A549 (cell line): ENCODE measurements at regions not wholly inside any gene's neighbourhood (a gene's known extent, or its start where the extent isn't known, plus 50 kb on each side); places are given as distances from the start of the nearest gene placed in this dataset.

Source experiments
- ATAC-seq, 2 experiments: fragments of 200-7000 bp in 1 of 2; fragments of >200 bp in 1 of 2; cut with Nextera tagmentation in 1 of 2; cut with Tn5 transposase in 1 of 2; 3 replicates each; pipeline versions ENCODE4 v1.8.0 to v1.9.1; 2018 to 2020; ENCODE audit warnings: mild to moderate bottlenecking in 1 of 2, moderate library complexity in 1 of 2
- CTCF ChIA-PET: fragments of 300-600 bp; sonication (Branson Sonifier 250); formaldehyde crosslinking; extraction: SDS; loops from one replicate; lab custom pipeline; 2021; ENCODE audit warnings: antibody characterized with exemption, inconsistent platforms; lab: Yijun Ruan, JAX
- POLR2A ChIA-PET: fragments of 350-600 bp; formaldehyde crosslinking; extraction: SDS; loops from one replicate; lab custom pipeline; 2021; ENCODE audit warnings: antibody characterized with exemption, inconsistent platforms; lab: Yijun Ruan, JAX
- DNase-seq, 2 experiments: peaks; one replicate each; pipeline versions ENCODE4 v3.0.0 to v3.0.0-alpha.2; 2011 to 2016; ENCODE audit warnings: low read depth in 1 of 2, low spot score in 1 of 2
- FAIRE-seq: peaks from 2 replicates; lab custom pipeline; 2011; peaks lifted over from hg19 to GRCh38; lab: Jason Lieb, UNC
- H3K27ac ChIP-seq, 2 experiments: fragments of >200 bp; sonication (Bioruptor Twin); formaldehyde crosslinking; 3 replicates each; pipeline ENCODE4 v1.5.1; 2016 to 2017
- H3K4me1 ChIP-seq: fragments of >200 bp; sonication (Bioruptor Twin); formaldehyde crosslinking; 3 replicates; pipeline ENCODE4 v1.6.1; 2016
- H3K4me2 ChIP-seq: fragments of >200 bp; sonication (Bioruptor Twin); formaldehyde crosslinking; 3 replicates; pipeline ENCODE4 v1.6.1; 2016
- H3K4me3 ChIP-seq: fragments of >200 bp; sonication (Bioruptor Twin); formaldehyde crosslinking; 3 replicates; pipeline ENCODE4 v1.5.1; 2016
- H3K9me3 ChIP-seq: fragments of >200 bp; sonication (Bioruptor Twin); formaldehyde crosslinking; 3 replicates; pipeline ENCODE4 v1.6.1; 2016
- BHLHE40 ChIP-seq: IDR thresholded peaks from 2 replicates; pipeline ENCODE4 v1.6.1; 2012; ENCODE audit warnings: low read depth, low read length, inconsistent platforms
- CHD2 ChIP-seq: fragments of 150-350 bp; IDR thresholded peaks from 2 replicates; pipeline ENCODE4 v1.6.1; 2014; ENCODE audit warnings: low read length; ENCODE audit not compliant: partially characterized antibody
- CHD4 ChIP-seq: fragments of 200-600 bp; sonication (generic); IDR thresholded peaks from 2 replicates; pipeline ENCODE4 v1.6.1; 2016; ENCODE audit warnings: antibody characterized with exemption, mild to moderate bottlenecking, borderline replicate concordance
- E2F6 ChIP-seq: IDR thresholded peaks from 2 replicates; pipeline ENCODE4 v1.6.1; 2012; ENCODE audit warnings: low read depth, borderline replicate concordance
- EHF ChIP-seq: fragments of 250-450 bp; sonication (Bioruptor Pico); IDR thresholded peaks from 2 replicates; pipeline ENCODE4 v1.5.0; 2020; ENCODE audit warnings: mild to moderate bottlenecking
- EHMT2 ChIP-seq: fragments of 200-600 bp; sonication (generic); IDR thresholded peaks from 2 replicates; pipeline ENCODE4 v1.6.1; 2016; ENCODE audit warnings: antibody characterized with exemption, low read depth, mild to moderate bottlenecking, moderate library complexity
- ESRRA ChIP-seq: fragments of 150-350 bp; IDR thresholded peaks from 2 replicates; pipeline ENCODE4 v1.6.1; 2014; ENCODE audit warnings: mild to moderate bottlenecking, low read length, borderline replicate concordance
- FOSB ChIP-seq: fragments of 250-450 bp; sonication (Bioruptor Pico); IDR thresholded peaks from 2 replicates; pipeline ENCODE4 v1.5.0; 2020; ENCODE audit warnings: mild to moderate bottlenecking, moderate library complexity
- HDAC2 ChIP-seq: fragments of 200-600 bp; sonication (generic); IDR thresholded peaks from 2 replicates; pipeline ENCODE4 v1.6.1; 2016
- HOXA7 ChIP-seq: fragments of 250-450 bp; sonication (Bioruptor Pico); IDR thresholded peaks from 2 replicates; pipeline ENCODE4 v1.5.0; 2020; ENCODE audit warnings: mild to moderate bottlenecking, moderate library complexity
- HOXB13 ChIP-seq: fragments of 250-450 bp; sonication (Bioruptor Pico); IDR thresholded peaks from 2 replicates; pipeline ENCODE4 v1.5.0; 2020; ENCODE audit warnings: low read depth, mild to moderate bottlenecking, moderate library complexity
- HOXB5 ChIP-seq: fragments of 250-450 bp; sonication (Bioruptor Pico); IDR thresholded peaks from 2 replicates; pipeline ENCODE4 v1.5.0; 2020; ENCODE audit warnings: mild to moderate bottlenecking, moderate library complexity
- JUN ChIP-seq, 2 experiments: fragments of >200 bp; sonication (Bioruptor Twin); formaldehyde crosslinking; IDR thresholded peaks; 2 replicates in 1 of 2; 3 replicates in 1 of 2; pipeline ENCODE4 v1.6.1; 2016 to 2017
- JUNB ChIP-seq: fragments of >200 bp; sonication (Bioruptor Twin); formaldehyde crosslinking; IDR thresholded peaks from 2 replicates; pipeline ENCODE4 v1.6.1; 2016
- KDM1A ChIP-seq: fragments of 200-600 bp; sonication (generic); IDR thresholded peaks from 2 replicates; pipeline ENCODE4 v1.6.1; 2016; ENCODE audit warnings: low read depth, mild to moderate bottlenecking
- MAX ChIP-seq: IDR thresholded peaks from 2 replicates; pipeline ENCODE4 v1.6.1; 2012
- NFE2L2 ChIP-seq: fragments of 150-350 bp; conservative IDR thresholded peaks from 2 replicates; pipeline ENCODE4 v1.6.1; 2014; ENCODE audit warnings: low read length
- NPAS2 ChIP-seq: fragments of 250-450 bp; sonication (Bioruptor Pico); IDR thresholded peaks from 2 replicates; pipeline ENCODE4 v1.8.0; 2022; ENCODE audit warnings: mild to moderate bottlenecking, moderate library complexity, borderline replicate concordance
- NR3C1 ChIP-seq: fragments of >200 bp; sonication (Bioruptor Twin); formaldehyde crosslinking; IDR thresholded peaks from 3 replicates; pipeline ENCODE4 v1.6.1; 2017
- PHF8 ChIP-seq: fragments of 200-600 bp; sonication (generic); IDR thresholded peaks from 2 replicates; pipeline ENCODE4 v1.6.1; 2016; ENCODE audit warnings: low read depth, mild to moderate bottlenecking, antibody characterized with exemption, moderate library complexity, borderline replicate concordance
- POLR2AphosphoS2 ChIP-seq: conservative IDR thresholded peaks from 2 replicates; pipeline ENCODE4 v1.6.1; 2012; ENCODE audit warnings: low read length, improper control_type of control experiment, inconsistent platforms
- RARB ChIP-seq: fragments of 250-450 bp; sonication (Bioruptor Pico); IDR thresholded peaks from 2 replicates; pipeline ENCODE4 v1.8.0; 2021; ENCODE audit warnings: mild to moderate bottlenecking, moderate library complexity
- RCOR1 ChIP-seq: fragments of 150-350 bp; IDR thresholded peaks from 2 replicates; pipeline ENCODE4 v1.6.1; 2014; ENCODE audit warnings: antibody characterized with exemption, low read length, low read depth
- RNF2 ChIP-seq: fragments of 200-600 bp; sonication (generic); IDR thresholded peaks from 2 replicates; pipeline ENCODE4 v1.6.1; 2016; ENCODE audit warnings: low read depth, mild to moderate bottlenecking, antibody characterized with exemption, moderate library complexity, borderline replicate concordance
- TFCP2L1 ChIP-seq: fragments of 250-450 bp; sonication (Bioruptor Pico); IDR thresholded peaks from 2 replicates; pipeline ENCODE4 v1.5.0; 2021; ENCODE audit warnings: mild to moderate bottlenecking
- TP53 ChIP-seq: fragments of 250-450 bp; sonication (Bioruptor Pico); IDR thresholded peaks from 2 replicates; pipeline ENCODE4 v1.5.0; 2021; ENCODE audit warnings: mild to moderate bottlenecking, moderate library complexity
- USF2 ChIP-seq: fragments of 450-650 bp; IDR thresholded peaks from 2 replicates; pipeline ENCODE4 v1.6.1; 2014; ENCODE audit warnings: antibody characterized with exemption
- ZC3H11A ChIP-seq: fragments of 450-650 bp; IDR thresholded peaks from 2 replicates; pipeline ENCODE4 v1.6.1; 2014; ENCODE audit warnings: antibody characterized with exemption, mild to moderate bottlenecking
- ZSCAN20 ChIP-seq: fragments of 250-450 bp; sonication (Bioruptor Pico); IDR thresholded peaks from 2 replicates; pipeline ENCODE4 v1.8.0; 2022; ENCODE audit warnings: mild to moderate bottlenecking, moderate library complexity
- WGBS: methylation state at CpG from one replicate; pipeline ENCODE4 v1.1.6; 2017; ENCODE audit errors: missing lambda C conversion rate; 5-methylcytosine and 5-hydroxymethylcytosine counted together
- TF ChIP-seq, protein P1 (sequence below): fragments of >200 bp; sonication (Bioruptor Twin); formaldehyde crosslinking; IDR thresholded peaks from 3 replicates; pipeline ENCODE4 v1.6.1; 2016
- TF ChIP-seq, protein P2 (sequence below): IDR thresholded peaks from 2 replicates; pipeline ENCODE4 v1.6.1; 2012
- TF ChIP-seq, protein P3 (sequence below): fragments of 200-600 bp; sonication (generic); IDR thresholded peaks from 2 replicates; pipeline ENCODE4 v1.6.1; 2016; ENCODE audit warnings: antibody characterized with exemption, mild to moderate bottlenecking, moderate library complexity

DNA sequence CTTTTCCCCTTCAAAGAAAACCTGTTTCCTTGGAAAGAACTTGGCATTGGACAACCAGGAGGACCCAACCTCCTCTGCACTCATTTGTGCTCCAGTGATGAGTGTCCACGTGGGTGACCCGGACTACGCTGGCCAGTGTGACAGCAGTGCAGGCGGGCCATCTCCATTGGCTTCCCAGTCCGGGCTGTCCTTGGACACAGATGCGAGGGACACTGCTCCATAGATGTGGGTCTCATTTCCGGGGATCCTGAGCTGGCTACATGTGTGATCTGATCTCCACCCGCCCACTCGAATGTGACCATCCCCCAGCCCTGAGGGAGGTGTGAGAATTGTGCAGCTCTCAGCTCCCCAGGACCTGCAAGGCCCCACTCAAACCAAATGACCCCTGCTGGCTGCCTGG is 836.6 kb upstream of the TMEM132C start:
- H3K9me3 ChIP-seq, result no peaks in the 10 kb centered on the region

DNA sequence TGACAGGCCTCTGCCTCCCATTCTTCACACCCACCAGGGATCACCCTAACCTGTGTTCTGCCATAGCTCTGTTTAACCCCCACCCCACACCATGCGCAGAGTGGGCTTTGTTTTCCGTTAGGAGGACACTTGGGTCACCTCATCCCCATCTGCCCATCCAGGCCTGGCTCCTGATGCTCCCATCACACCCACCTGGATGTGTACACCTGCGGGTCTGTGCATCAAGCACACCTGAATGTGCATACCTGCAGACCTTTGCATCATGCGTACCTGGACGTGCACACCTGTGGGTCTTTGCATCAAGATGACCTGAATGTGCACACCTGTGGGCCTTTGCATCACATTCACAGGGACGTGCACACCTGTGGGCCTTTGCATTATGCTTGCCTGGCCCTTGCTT is 835.8 kb upstream of the TMEM132C start:
- CTCF ChIA-PET, result no interaction called here
- Histone ChIP-seq H3K4me3 (no peak overlapping the region), H3K4me1 (no peaks in the 10 kb centered on the region), H3K9me3 (no peaks in the 10 kb centered on the region), H3K27ac (no peak overlapping the region), H3K4me2 (no peak overlapping the region)
- POLR2A ChIA-PET, result no interaction called here
- ATAC-seq, result no peak
- DNase-seq, result no peak
- FAIRE-seq, result no peak
- 17% methylated on average over 6 of the region's 6 CpGs for WGBS
- TF ChIP-seq, protein P1, sequence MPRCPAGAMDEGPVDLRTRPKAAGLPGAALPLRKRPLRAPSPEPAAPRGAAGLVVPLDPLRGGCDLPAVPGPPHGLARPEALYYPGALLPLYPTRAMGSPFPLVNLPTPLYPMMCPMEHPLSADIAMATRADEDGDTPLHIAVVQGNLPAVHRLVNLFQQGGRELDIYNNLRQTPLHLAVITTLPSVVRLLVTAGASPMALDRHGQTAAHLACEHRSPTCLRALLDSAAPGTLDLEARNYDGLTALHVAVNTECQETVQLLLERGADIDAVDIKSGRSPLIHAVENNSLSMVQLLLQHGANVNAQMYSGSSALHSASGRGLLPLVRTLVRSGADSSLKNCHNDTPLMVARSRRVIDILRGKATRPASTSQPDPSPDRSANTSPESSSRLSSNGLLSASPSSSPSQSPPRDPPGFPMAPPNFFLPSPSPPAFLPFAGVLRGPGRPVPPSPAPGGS, result no peak
- TF ChIP-seq, protein P2, sequence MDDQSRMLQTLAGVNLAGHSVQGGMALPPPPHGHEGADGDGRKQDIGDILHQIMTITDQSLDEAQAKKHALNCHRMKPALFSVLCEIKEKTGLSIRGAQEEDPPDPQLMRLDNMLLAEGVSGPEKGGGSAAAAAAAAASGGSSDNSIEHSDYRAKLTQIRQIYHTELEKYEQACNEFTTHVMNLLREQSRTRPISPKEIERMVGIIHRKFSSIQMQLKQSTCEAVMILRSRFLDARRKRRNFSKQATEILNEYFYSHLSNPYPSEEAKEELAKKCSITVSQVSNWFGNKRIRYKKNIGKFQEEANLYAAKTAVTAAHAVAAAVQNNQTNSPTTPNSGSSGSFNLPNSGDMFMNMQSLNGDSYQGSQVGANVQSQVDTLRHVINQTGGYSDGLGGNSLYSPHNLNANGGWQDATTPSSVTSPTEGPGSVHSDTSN, result no peak
- TF ChIP-seq TFCP2L1 (CRISPR knock-in tag) (no peak), HOXA7 (CRISPR knock-in tag) (no peak), EHMT2 (no peak), RCOR1 (no peak), HDAC2 (no peak), PHF8 (no peak), JUN (IDR thresholded peaks at IDR 0.05) (no peak), NFE2L2 (no peak), CHD2 (no peak), KDM1A (no peak), BHLHE40 (no peak), USF2 (no peak), HOXB5 (CRISPR knock-in tag) (no peak), HOXB13 (CRISPR knock-in tag) (no peak), E2F6 (no peak)
- TF ChIP-seq, protein P3, sequence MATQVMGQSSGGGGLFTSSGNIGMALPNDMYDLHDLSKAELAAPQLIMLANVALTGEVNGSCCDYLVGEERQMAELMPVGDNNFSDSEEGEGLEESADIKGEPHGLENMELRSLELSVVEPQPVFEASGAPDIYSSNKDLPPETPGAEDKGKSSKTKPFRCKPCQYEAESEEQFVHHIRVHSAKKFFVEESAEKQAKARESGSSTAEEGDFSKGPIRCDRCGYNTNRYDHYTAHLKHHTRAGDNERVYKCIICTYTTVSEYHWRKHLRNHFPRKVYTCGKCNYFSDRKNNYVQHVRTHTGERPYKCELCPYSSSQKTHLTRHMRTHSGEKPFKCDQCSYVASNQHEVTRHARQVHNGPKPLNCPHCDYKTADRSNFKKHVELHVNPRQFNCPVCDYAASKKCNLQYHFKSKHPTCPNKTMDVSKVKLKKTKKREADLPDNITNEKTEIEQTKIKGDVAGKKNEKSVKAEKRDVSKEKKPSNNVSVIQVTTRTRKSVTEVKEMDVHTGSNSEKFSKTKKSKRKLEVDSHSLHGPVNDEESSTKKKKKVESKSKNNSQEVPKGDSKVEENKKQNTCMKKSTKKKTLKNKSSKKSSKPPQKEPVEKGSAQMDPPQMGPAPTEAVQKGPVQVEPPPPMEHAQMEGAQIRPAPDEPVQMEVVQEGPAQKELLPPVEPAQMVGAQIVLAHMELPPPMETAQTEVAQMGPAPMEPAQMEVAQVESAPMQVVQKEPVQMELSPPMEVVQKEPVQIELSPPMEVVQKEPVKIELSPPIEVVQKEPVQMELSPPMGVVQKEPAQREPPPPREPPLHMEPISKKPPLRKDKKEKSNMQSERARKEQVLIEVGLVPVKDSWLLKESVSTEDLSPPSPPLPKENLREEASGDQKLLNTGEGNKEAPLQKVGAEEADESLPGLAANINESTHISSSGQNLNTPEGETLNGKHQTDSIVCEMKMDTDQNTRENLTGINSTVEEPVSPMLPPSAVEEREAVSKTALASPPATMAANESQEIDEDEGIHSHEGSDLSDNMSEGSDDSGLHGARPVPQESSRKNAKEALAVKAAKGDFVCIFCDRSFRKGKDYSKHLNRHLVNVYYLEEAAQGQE, result no peak

More for the DNA sequence above, 836.6 kb upstream of the TMEM132C start:
- H3K4me3 ChIP-seq, result no peak overlapping the region
- POLR2A ChIA-PET, result no interaction called here
- no peak for TF ChIP-seq RNF2
- TF ChIP-seq ESRRA, result no peak
- no peak for TF ChIP-seq FOSB (CRISPR knock-in tag)
- TF ChIP-seq, protein P3, result no peak
- TF ChIP-seq HDAC2, result no peak
- no peak for TF ChIP-seq EHF (CRISPR knock-in tag)
- TF ChIP-seq JUNB, result no peak
- no peak for TF ChIP-seq CHD4
- no peak for TF ChIP-seq RARB (CRISPR knock-in tag)
- no peak for TF ChIP-seq ZC3H11A
- no peak for TF ChIP-seq BHLHE40
- no peak for TF ChIP-seq MAX
- TF ChIP-seq POLR2AphosphoS2, result no peak
- TF ChIP-seq HOXA7 (CRISPR knock-in tag), result no peak
- TF ChIP-seq PHF8, result no peak
- no peak for TF ChIP-seq ZSCAN20 (CRISPR knock-in tag)
- TF ChIP-seq TP53, result no peak
- TF ChIP-seq NR3C1, result no peak
- TF ChIP-seq NPAS2 (CRISPR knock-in tag), result no peak
- 0% methylated on average over 7 of the region's 9 CpGs for WGBS
- no peak overlapping the region for H3K4me2 ChIP-seq
- no peaks in the 10 kb centered on the region for H3K4me1 ChIP-seq
- DNase-seq (no peak), FAIRE-seq (no peak), ATAC-seq (no peak)
- CTCF ChIA-PET, result no interaction called here
- no peak overlapping the region for H3K27ac ChIP-seq
